ENCODE measurements at regions not wholly inside any gene's neighbourhood (a gene's known extent, or its start where the extent isn't known, plus 50 kb on each side); places are given as distances from the start of the nearest gene placed in this dataset.

- ChIA-PET POLR2A (no interaction called here), CTCF (no interaction called here)
- Histone ChIP-seq H3K36me3 (ENCODE audit: control insufficient read depth in 4 of 4, insufficient read depth in 4 of 4, low read length in 3 of 4) (peaks cover 0 to 5% (median 0%) of the 10 kb centered on the region in 4 experiments), H3K4me3 (ENCODE audit: control insufficient read depth in 1 of 7, extremely low read depth in 1 of 7, insufficient read depth in 4 of 7, low read depth in 2 of 7, low read length in 6 of 7) (no peak overlapping the region), H3K27ac (ENCODE audit: insufficient read depth in 1 of 2, low read depth in 1 of 2, low read length in 2 of 2, poor library complexity in 1 of 2, severe bottlenecking in 2 of 2) (no peak overlapping the region), H3K9me3 (ENCODE audit: control extremely low read depth in 1 of 5, control insufficient read depth in 4 of 5, insufficient read depth in 2 of 5, low read depth in 1 of 5, low read length in 4 of 5) (no peaks in the 10 kb centered on the region), H3K27me3 (replicated peaks in 2 of 5; ENCODE audit: control insufficient read depth in 4 of 5, insufficient read depth in 5 of 5, low read length in 4 of 5) (no peaks in the 10 kb centered on the region), H3K4me1 (ENCODE audit: control extremely low read depth in 1 of 4, control insufficient read depth in 4 of 4, insufficient read depth in 4 of 4, low read length in 3 of 4) (no peaks in the 10 kb centered on the region)
- no peak for DNase-seq
- WGBS (ENCODE audit: insufficient coverage): no CpG with 5 or more reads among the region's 1 CpG
These were observed 748.9 kb downstream of the MECOM start for GRCh38 chr3:168914662-168915061.

GRCh38 chr3:168909260-168909659 is 754.3 kb downstream of the MECOM start:
- Histone ChIP-seq H3K4me1 (ENCODE audit: control extremely low read depth in 1 of 4, control insufficient read depth in 4 of 4, insufficient read depth in 4 of 4, low read length in 3 of 4) (no peaks in the 10 kb centered on the region), H3K27ac (ENCODE audit: insufficient read depth in 1 of 2, low read depth in 1 of 2, low read length in 2 of 2, poor library complexity in 1 of 2, severe bottlenecking in 2 of 2) (no peak overlapping the region), H3K36me3 (ENCODE audit: control insufficient read depth in 4 of 4, insufficient read depth in 4 of 4, low read length in 3 of 4) (peaks cover 0 to 3% (median 0%) of the 10 kb centered on the region in 4 experiments), H3K27me3 (replicated peaks in 2 of 5; ENCODE audit: control insufficient read depth in 4 of 5, insufficient read depth in 5 of 5, low read length in 4 of 5) (no peaks in the 10 kb centered on the region), H3K9me3 (ENCODE audit: control extremely low read depth in 1 of 5, control insufficient read depth in 4 of 5, insufficient read depth in 2 of 5, low read depth in 1 of 5, low read length in 4 of 5) (no peaks in the 10 kb centered on the region), H3K4me3 (ENCODE audit: control insufficient read depth in 1 of 7, extremely low read depth in 1 of 7, insufficient read depth in 4 of 7, low read depth in 2 of 7, low read length in 6 of 7) (no peak overlapping the region)
- POLR2A ChIA-PET: no interaction called here
- DNase-seq: no peak
- no CpG with 5 or more reads among the region's 1 CpG for WGBS (ENCODE audit: insufficient coverage)
- CTCF ChIA-PET: no interaction called here

GRCh38 chr3:168895419-168895818 is 768.1 kb downstream of the MECOM start:
- H3K27me3 ChIP-seq (replicated peaks in 2 of 5; ENCODE audit: control insufficient read depth in 4 of 5, insufficient read depth in 5 of 5, low read length in 4 of 5): no peaks in the 10 kb centered on the region
- no peaks in the 10 kb centered on the region for H3K4me1 ChIP-seq (ENCODE audit: control extremely low read depth in 1 of 4, control insufficient read depth in 4 of 4, insufficient read depth in 4 of 4, low read length in 3 of 4)
- H3K4me3 ChIP-seq (ENCODE audit: control insufficient read depth in 1 of 7, extremely low read depth in 1 of 7, insufficient read depth in 4 of 7, low read depth in 2 of 7, low read length in 6 of 7): no peak overlapping the region
- no peak for DNase-seq
- ChIA-PET CTCF (no interaction called here), POLR2A (no interaction called here)
- no CpG with 5 or more reads among the region's 1 CpG for WGBS (ENCODE audit: insufficient coverage)
- no peaks in the 10 kb centered on the region for H3K36me3 ChIP-seq (ENCODE audit: control insufficient read depth in 4 of 4, insufficient read depth in 4 of 4, low read length in 3 of 4)
- H3K9me3 ChIP-seq (ENCODE audit: control extremely low read depth in 1 of 5, control insufficient read depth in 4 of 5, insufficient read depth in 2 of 5, low read depth in 1 of 5, low read length in 4 of 5): peaks cover 0 to 13% (median 2%) of the 10 kb centered on the region in 5 experiments
- no peak overlapping the region for H3K27ac ChIP-seq (ENCODE audit: insufficient read depth in 1 of 2, low read depth in 1 of 2, low read length in 2 of 2, poor library complexity in 1 of 2, severe bottlenecking in 2 of 2)

GRCh38 chr3:168894214-168894613 is 769.3 kb downstream of the MECOM start:
- CTCF ChIA-PET: no interaction called here
- DNase-seq: no peak
- Histone ChIP-seq H3K4me3 (ENCODE audit: control insufficient read depth in 1 of 7, extremely low read depth in 1 of 7, insufficient read depth in 4 of 7, low read depth in 2 of 7, low read length in 6 of 7) (no peak overlapping the region), H3K9me3 (ENCODE audit: control extremely low read depth in 1 of 5, control insufficient read depth in 4 of 5, insufficient read depth in 2 of 5, low read depth in 1 of 5, low read length in 4 of 5) (peaks cover 0 to 13% (median 2%) of the 10 kb centered on the region in 5 experiments), H3K27me3 (replicated peaks in 2 of 5; ENCODE audit: control insufficient read depth in 4 of 5, insufficient read depth in 5 of 5, low read length in 4 of 5) (no peaks in the 10 kb centered on the region), H3K4me1 (ENCODE audit: control extremely low read depth in 1 of 4, control insufficient read depth in 4 of 4, insufficient read depth in 4 of 4, low read length in 3 of 4) (no peaks in the 10 kb centered on the region), H3K27ac (ENCODE audit: insufficient read depth in 1 of 2, low read depth in 1 of 2, low read length in 2 of 2, poor library complexity in 1 of 2, severe bottlenecking in 2 of 2) (no peak overlapping the region), H3K36me3 (ENCODE audit: control insufficient read depth in 4 of 4, insufficient read depth in 4 of 4, low read length in 3 of 4) (no peaks in the 10 kb centered on the region)
- POLR2A ChIA-PET: no interaction called here
- 100% methylated on average over 1 of the region's 2 CpGs for WGBS (ENCODE audit: insufficient coverage)

GRCh38 chr3:168889666-168890065 is 773.8 kb downstream of the MECOM start:
- H3K27ac ChIP-seq (ENCODE audit: insufficient read depth in 1 of 2, low read depth in 1 of 2, low read length in 2 of 2, poor library complexity in 1 of 2, severe bottlenecking in 2 of 2): no peak overlapping the region
- no peaks in the 10 kb centered on the region for H3K36me3 ChIP-seq (ENCODE audit: control insufficient read depth in 4 of 4, insufficient read depth in 4 of 4, low read length in 3 of 4)
- no peak for DNase-seq
- no peak overlapping the region for H3K4me3 ChIP-seq (ENCODE audit: control insufficient read depth in 1 of 7, extremely low read depth in 1 of 7, insufficient read depth in 4 of 7, low read depth in 2 of 7, low read length in 6 of 7)
- CTCF ChIA-PET: interaction anchor here (1.0 kb wide), 1 partner anchor 850 kb away, joined by 3 read pairs; no protein-coding TSS in a partner anchor
- H3K27me3 ChIP-seq (replicated peaks in 2 of 5; ENCODE audit: control insufficient read depth in 4 of 5, insufficient read depth in 5 of 5, low read length in 4 of 5): no peaks in the 10 kb centered on the region
- peaks cover 0 to 5% (median 0%) of the 10 kb centered on the region in 5 experiments for H3K9me3 ChIP-seq (ENCODE audit: control extremely low read depth in 1 of 5, control insufficient read depth in 4 of 5, insufficient read depth in 2 of 5, low read depth in 1 of 5, low read length in 4 of 5)
- POLR2A ChIA-PET: no interaction called here
- no CpG with 5 or more reads among the region's 1 CpG for WGBS (ENCODE audit: insufficient coverage)
- H3K4me1 ChIP-seq (ENCODE audit: control extremely low read depth in 1 of 4, control insufficient read depth in 4 of 4, insufficient read depth in 4 of 4, low read length in 3 of 4): no peaks in the 10 kb centered on the region

DNA sequence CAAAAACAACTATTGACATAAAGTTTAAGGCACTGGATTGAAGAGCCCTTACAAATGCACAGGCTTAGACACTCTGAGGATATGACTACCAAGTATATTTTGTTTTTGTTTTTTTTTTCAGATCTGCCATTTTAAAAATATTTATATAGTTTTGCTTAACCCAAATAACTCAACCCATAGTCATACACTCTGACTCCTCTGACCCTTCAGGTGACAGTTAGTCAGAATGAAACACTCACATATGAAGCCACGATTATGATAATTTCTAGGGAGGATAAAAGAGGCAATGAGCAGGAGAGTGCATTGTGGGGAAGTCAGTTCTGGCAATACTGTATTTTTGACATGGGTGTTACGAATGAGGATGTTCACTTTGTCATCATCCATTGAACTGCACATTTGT is 774.7 kb downstream of the MECOM start:
- Histone ChIP-seq H3K4me3 (ENCODE audit: control insufficient read depth in 1 of 7, extremely low read depth in 1 of 7, insufficient read depth in 4 of 7, low read depth in 2 of 7, low read length in 6 of 7) (no peak overlapping the region), H3K27me3 (replicated peaks in 2 of 5; ENCODE audit: control insufficient read depth in 4 of 5, insufficient read depth in 5 of 5, low read length in 4 of 5) (no peaks in the 10 kb centered on the region), H3K4me1 (ENCODE audit: control extremely low read depth in 1 of 4, control insufficient read depth in 4 of 4, insufficient read depth in 4 of 4, low read length in 3 of 4) (no peaks in the 10 kb centered on the region), H3K27ac (ENCODE audit: insufficient read depth in 1 of 2, low read depth in 1 of 2, low read length in 2 of 2, poor library complexity in 1 of 2, severe bottlenecking in 2 of 2) (no peak overlapping the region), H3K9me3 (ENCODE audit: control extremely low read depth in 1 of 5, control insufficient read depth in 4 of 5, insufficient read depth in 2 of 5, low read depth in 1 of 5, low read length in 4 of 5) (no peaks in the 10 kb centered on the region), H3K36me3 (ENCODE audit: control insufficient read depth in 4 of 4, insufficient read depth in 4 of 4, low read length in 3 of 4) (no peaks in the 10 kb centered on the region)
- no peak for DNase-seq
- ChIA-PET POLR2A (no interaction called here), CTCF (interaction anchor here (0.8 kb wide), 1 partner anchor 42 kb away, joined by 3 read pairs; no protein-coding TSS in a partner anchor)
- WGBS (ENCODE audit: insufficient coverage): no CpG with 5 or more reads among the region's 2 CpGs

DNA sequence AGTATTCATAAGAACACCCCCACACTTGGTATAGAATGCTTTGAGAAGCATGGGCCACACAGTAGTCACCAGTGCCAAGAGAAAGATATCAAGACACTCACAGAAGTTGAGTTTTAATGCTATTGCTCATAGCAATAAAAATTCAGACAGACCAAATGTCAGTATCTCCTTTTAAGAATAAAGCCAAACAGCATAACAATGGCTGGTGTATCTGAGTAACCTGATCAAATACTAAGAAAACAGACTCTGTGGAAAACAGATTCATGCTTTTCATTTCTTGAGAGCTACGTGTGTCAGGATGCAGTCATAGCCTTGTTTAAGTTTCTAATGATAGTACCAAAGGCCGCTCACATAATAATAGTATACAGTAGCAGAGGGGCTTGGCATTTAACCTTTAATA is 778.5 kb downstream of the MECOM start:
- ChIA-PET POLR2A (interaction anchor here (0.5 kb wide), 1 partner anchor 971 kb away, joined by 4 read pairs; no protein-coding TSS in a partner anchor), CTCF (interaction anchor here (2.1 kb wide), 1 partner anchor 21 kb away, joined by 4 read pairs; no protein-coding TSS in a partner anchor)
- Histone ChIP-seq H3K4me3 (ENCODE audit: control insufficient read depth in 1 of 7, extremely low read depth in 1 of 7, insufficient read depth in 4 of 7, low read depth in 2 of 7, low read length in 6 of 7) (no peak overlapping the region), H3K36me3 (ENCODE audit: control insufficient read depth in 4 of 4, insufficient read depth in 4 of 4, low read length in 3 of 4) (no peaks in the 10 kb centered on the region), H3K27me3 (replicated peaks in 2 of 5; ENCODE audit: control insufficient read depth in 4 of 5, insufficient read depth in 5 of 5, low read length in 4 of 5) (no peaks in the 10 kb centered on the region), H3K4me1 (ENCODE audit: control extremely low read depth in 1 of 4, control insufficient read depth in 4 of 4, insufficient read depth in 4 of 4, low read length in 3 of 4) (no peaks in the 10 kb centered on the region), H3K27ac (ENCODE audit: insufficient read depth in 1 of 2, low read depth in 1 of 2, low read length in 2 of 2, poor library complexity in 1 of 2, severe bottlenecking in 2 of 2) (no peak overlapping the region), H3K9me3 (ENCODE audit: control extremely low read depth in 1 of 5, control insufficient read depth in 4 of 5, insufficient read depth in 2 of 5, low read depth in 1 of 5, low read length in 4 of 5) (no peaks in the 10 kb centered on the region)
- WGBS (ENCODE audit: insufficient coverage): no CpG with 5 or more reads among the region's 2 CpGs
- DNase-seq: no peak

Data from common myeloid progenitor, CD34-positive (primary cell).